Rectal smooth muscle tissue (tissue), 1 donor: ENCODE measurements at regions not wholly inside any gene's neighbourhood (a gene's known extent, or its start where the extent isn't known, plus 50 kb on each side); places are given as distances from the start of the nearest gene placed in this dataset.
"Not testable (repeated sequence)": the region's sequence is repeated elsewhere in the genome, so short reads cannot be mapped to it uniquely, and the experiment has no call there.

ENCODE experiments used
- H3K27ac ChIP-seq: one replicate; pipeline ENCODE4 v1.7.0; 2013; ENCODE audit warnings: low read depth, low read length, inconsistent platforms
- H3K27me3 ChIP-seq: one replicate; pipeline ENCODE4 v1.7.0; 2013; ENCODE audit warnings: low read length; ENCODE audit not compliant: control insufficient read depth, insufficient read depth
- H3K36me3 ChIP-seq: one replicate; pipeline ENCODE4 v1.7.0; 2013; ENCODE audit warnings: low read length; ENCODE audit not compliant: control insufficient read depth, insufficient read depth
- H3K4me1 ChIP-seq: one replicate; pipeline ENCODE4 v1.7.0; 2013; ENCODE audit warnings: low read length; ENCODE audit not compliant: control insufficient read depth, insufficient read depth
- H3K4me3 ChIP-seq: one replicate; pipeline ENCODE4 v1.7.0; 2013; ENCODE audit warnings: low read length
- H3K9ac ChIP-seq: one replicate; pipeline ENCODE4 v1.7.0; 2013; ENCODE audit warnings: low read length

DNA sequence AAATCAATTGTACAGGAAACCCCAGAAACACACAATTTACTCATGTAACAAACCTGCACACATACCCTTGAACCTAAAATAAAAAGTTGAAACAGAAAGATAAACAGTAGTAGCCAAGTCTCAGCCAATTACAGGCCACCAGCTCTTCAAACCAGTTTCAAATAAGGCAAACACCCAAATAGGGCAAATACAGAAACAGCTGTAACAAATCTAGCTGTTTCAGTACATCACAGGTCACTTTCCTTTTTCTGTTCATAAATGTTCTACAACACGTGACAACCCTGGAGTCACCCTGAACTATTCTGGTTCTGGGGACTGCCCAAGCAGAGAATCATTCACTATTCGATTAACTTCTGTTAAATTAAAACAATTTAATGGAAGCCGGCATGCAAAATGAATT lies 329.0 kb downstream of the GJA1 start:
- Histone ChIP-seq H3K27ac (no peak overlapping the region), H3K36me3 (no peaks in the 10 kb centered on the region), H3K4me3 (no peak overlapping the region), H3K4me1 (no peaks in the 10 kb centered on the region), H3K9ac (no peak overlapping the region), H3K27me3 (no peaks in the 10 kb centered on the region)

DNA sequence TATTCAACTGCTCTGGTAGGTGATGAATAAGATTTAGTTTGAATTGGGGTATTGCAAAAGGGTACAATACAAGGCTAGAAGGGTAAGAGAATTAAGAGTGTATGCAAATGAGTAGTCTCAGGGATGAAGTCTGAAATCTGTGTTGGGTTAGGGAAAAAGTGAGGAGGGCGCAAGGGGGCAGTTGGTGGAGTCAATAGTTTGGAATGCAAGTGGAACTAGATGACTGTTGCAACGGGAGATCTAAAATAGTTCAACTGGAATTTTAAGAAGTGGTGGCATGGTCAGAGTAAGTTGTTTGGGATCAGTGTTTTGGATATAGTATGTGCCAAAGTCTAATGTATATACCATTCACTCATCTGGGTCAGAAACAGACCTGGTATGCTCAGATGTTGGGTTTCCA lies 329.6 kb downstream of the GJA1 start:
- Histone ChIP-seq H3K4me3 (no peak overlapping the region), H3K4me1 (no peaks in the 10 kb centered on the region), H3K36me3 (no peaks in the 10 kb centered on the region), H3K27ac (no peak overlapping the region), H3K9ac (no peak overlapping the region), H3K27me3 (no peaks in the 10 kb centered on the region)

GRCh38 chr6:121767211-121767610 lies 331.8 kb downstream of the GJA1 start:
- Histone ChIP-seq H3K27ac (no peak overlapping the region), H3K36me3 (no peaks in the 10 kb centered on the region), H3K27me3 (no peaks in the 10 kb centered on the region), H3K4me3 (no peak overlapping the region), H3K4me1 (no peaks in the 10 kb centered on the region), H3K9ac (no peak overlapping the region)

DNA sequence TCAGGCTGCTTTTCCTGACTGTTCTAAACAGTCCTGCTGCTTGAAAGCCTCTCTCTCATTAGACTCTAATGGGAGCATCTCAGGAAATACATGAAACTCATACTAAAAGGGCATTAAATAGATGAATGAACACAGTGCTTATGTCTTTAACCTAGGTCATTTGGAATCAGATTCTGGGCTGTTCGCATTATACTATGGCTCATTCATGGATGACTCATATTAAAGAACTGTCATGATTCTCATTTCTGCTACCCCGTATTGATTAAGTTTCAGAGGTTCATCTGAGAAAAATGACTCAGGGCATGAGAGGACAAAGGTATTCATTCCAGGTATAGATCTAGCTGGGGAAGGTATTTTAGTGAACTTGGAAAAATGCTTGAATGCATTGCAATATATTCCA lies 335.5 kb downstream of the GJA1 start:
- H3K4me3 ChIP-seq, result no peak overlapping the region
- no peak overlapping the region for H3K9ac ChIP-seq
- H3K27ac ChIP-seq, result no peak overlapping the region
- no peaks in the 10 kb centered on the region for H3K4me1 ChIP-seq
- no peaks in the 10 kb centered on the region for H3K36me3 ChIP-seq
- no peaks in the 10 kb centered on the region for H3K27me3 ChIP-seq

DNA sequence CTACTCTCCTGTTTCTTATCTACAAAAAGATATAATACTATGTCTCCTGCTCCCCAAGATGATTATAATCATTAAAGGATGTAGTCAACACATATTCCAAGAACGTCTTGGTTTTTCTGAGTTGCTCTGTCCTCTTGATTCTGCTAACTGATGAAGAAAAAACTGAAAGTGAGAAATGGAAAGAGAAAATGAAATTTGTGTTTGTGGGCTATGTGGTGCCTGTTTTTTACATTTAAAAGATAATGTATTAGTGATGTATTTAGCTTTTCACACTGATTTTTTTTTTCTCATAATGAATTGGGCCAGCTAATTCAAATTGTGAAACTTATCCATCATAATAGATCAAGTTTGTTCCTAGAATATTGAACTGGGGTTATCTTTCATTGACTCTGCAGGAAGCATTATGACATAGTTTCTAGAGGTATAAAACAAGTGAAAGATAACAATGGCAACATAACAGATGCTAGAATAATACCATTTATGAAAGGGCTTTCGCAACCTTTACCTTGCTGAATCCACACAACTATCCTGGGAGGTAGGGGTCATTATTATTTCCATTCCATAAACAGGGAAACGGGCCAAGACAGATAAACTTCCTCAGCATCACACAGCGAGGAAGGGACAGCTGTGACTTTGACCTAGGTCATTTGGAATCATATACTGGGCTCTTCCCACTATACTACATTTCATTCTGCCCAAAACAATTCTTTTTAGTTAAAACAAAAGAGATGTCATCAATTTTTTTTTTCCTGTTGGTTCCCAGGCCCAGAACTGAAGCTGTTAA lies 336.7 kb downstream of the GJA1 start:
- H3K9ac ChIP-seq, result no peak overlapping the region
- no peaks in the 10 kb centered on the region for H3K27me3 ChIP-seq
- no peaks in the 10 kb centered on the region for H3K4me1 ChIP-seq
- H3K4me3 ChIP-seq, result no peak overlapping the region
- no peaks in the 10 kb centered on the region for H3K36me3 ChIP-seq
- no peak overlapping the region for H3K27ac ChIP-seq

GRCh38 chr6:121776054-121776453 lies 340.6 kb downstream of the GJA1 start:
- no peaks in the 10 kb centered on the region for H3K36me3 ChIP-seq
- no peak overlapping the region for H3K4me3 ChIP-seq
- H3K9ac ChIP-seq, result no peak overlapping the region

GRCh38 chr6:121780325-121781321 lies 345.2 kb downstream of the GJA1 start:
- no peak overlapping the region for H3K27ac ChIP-seq
- no peaks in the 10 kb centered on the region for H3K36me3 ChIP-seq
- no peak overlapping the region for H3K9ac ChIP-seq
- no peaks in the 10 kb centered on the region for H3K4me1 ChIP-seq
- H3K27me3 ChIP-seq, result no peaks in the 10 kb centered on the region
- no peak overlapping the region for H3K4me3 ChIP-seq

More at GRCh38 chr6:121776054-121776453, 340.6 kb downstream of the GJA1 start:
- Histone ChIP-seq H3K27ac (no peak overlapping the region), H3K4me1 (no peaks in the 10 kb centered on the region), H3K27me3 (no peaks in the 10 kb centered on the region)

DNA sequence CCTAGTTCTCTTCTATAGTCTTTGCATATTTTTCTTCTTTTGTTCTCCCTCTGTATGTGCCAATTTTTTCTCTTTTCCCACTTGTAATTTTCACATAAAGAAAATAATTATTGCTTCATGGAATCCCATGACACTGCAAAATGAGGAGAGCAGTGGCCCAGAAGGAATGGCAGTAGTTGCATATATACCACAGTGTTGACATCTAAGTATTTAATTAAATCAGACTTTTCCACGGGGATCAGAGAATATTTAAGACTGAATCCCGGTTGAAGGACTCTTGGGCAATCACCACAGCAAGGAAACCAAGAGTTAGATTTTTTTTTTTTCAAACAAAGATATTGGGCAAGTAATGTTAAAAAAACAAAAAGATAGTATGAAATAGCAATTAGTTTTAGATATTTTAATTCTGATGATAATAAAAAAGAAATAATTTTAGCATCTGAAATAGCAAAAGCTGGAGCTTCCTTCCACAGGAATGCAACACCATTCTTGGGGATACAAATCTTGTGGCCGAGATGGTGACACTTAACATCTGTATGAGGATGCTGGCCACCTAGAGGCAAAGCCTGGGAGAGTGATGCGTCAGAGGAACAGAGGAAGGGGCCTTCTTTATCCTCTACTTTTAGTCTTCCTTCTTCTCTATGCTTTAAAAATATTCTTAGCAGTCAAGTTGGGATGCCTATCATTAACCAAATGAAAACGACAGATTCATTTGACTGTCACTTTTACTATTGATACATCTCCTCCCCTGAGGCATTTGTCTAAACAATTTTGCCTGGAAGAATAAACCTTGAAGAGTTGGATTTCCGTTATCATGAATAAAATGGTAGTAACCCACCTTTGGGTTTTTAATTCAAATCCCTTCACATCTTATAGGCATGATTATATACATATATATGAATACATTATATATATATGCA lies 356.2 kb downstream of the GJA1 start:
- no peaks in the 10 kb centered on the region for H3K4me1 ChIP-seq
- H3K9ac ChIP-seq, result no peak overlapping the region
- no peak overlapping the region for H3K4me3 ChIP-seq
- no peaks in the 10 kb centered on the region for H3K36me3 ChIP-seq
- H3K27me3 ChIP-seq, result no peaks in the 10 kb centered on the region
- H3K27ac ChIP-seq, result no peak overlapping the region

GRCh38 chr6:121794630-121795029 lies 359.2 kb downstream of the GJA1 start:
- Histone ChIP-seq H3K4me3 (no peak overlapping the region), H3K4me1 (no peaks in the 10 kb centered on the region), H3K9ac (no peak overlapping the region)

DNA sequence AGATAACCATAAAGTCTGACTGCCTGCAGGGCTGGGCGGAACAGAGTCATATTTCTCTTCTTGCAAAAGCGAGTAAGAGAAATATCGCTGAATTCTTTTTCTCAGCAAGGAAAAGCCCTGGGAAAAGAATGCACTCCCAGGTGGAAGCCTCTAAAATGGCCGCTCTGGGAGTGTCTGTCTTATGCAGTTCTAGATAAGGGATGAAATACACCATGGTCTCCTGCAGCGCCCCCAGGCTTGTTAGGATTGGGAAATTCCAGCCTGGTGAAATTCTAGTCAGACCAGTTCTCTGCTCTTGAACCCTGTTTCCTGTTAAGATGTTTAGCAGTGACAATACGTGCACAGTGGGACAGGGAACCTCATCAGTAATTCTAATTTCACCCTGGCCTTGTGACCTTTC lies 362.2 kb downstream of the GJA1 start:
- H3K4me3 ChIP-seq, H3K36me3 ChIP-seq, H3K27me3 ChIP-seq, H3K9ac ChIP-seq, H3K27ac ChIP-seq, H3K4me1 ChIP-seq: not testable (repeated sequence)

More at GRCh38 chr6:121794630-121795029, 359.2 kb downstream of the GJA1 start:
- no peaks in the 10 kb centered on the region for H3K36me3 ChIP-seq
- no peak overlapping the region for H3K27ac ChIP-seq
- no peaks in the 10 kb centered on the region for H3K27me3 ChIP-seq

- not testable (repeated sequence) for H3K27ac ChIP-seq, H3K4me1 ChIP-seq, H3K27me3 ChIP-seq, H3K36me3 ChIP-seq, H3K4me3 ChIP-seq, H3K9ac ChIP-seq
These were observed 362.7 kb downstream of the GJA1 start for GRCh38 chr6:121798126-121798525.

DNA sequence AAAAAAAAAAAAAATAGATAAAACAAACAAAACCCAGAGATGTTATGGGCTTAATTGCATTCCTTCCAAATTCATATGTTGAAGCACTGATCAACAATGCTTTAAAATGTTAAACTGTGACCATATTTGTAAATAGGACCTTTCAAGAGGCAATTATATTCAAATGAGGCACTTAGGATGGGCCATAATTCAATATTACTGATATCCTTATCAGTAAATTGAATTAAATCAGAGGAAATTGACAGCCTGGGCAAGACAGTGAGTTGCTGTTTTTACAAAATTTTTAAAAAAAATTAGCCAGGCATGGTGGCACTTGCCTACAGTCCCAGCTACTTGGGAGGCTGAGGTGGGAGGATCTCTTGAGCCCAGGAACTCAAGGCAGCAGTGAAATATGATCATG lies 364.1 kb downstream of the GJA1 start:
- H3K4me3 ChIP-seq, result no peak overlapping the region
- no peaks in the 10 kb centered on the region for H3K4me1 ChIP-seq
- no peak overlapping the region for H3K9ac ChIP-seq
- no peaks in the 10 kb centered on the region for H3K36me3 ChIP-seq
- no peaks in the 10 kb centered on the region for H3K27me3 ChIP-seq
- no peak overlapping the region for H3K27ac ChIP-seq
